ENCODE measurements at regions not wholly inside any gene's neighbourhood (a gene's known extent, or its start where the extent isn't known, plus 50 kb on each side); places are given as distances from the start of the nearest gene placed in this dataset.

DNA sequence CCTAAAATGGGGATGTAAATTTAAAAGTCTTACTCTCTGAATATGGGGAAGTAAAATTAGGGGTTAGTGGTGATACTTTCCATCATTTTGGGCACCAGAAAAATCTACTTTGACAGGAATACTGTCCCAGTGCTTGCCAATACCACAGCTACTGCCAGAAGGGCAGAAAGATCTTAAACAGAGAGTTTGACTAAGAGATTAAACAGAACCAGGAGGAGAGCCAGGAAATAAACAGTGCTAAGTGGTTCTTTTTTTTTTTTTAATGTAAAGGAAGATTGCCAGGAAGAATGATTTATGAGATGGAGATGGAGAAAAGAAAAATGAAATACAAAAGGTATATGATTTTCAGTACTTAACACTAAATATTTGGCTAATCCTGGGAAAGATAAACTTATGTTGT is 126.8 kb downstream of the RTL3 start:
- H3K27me3 Mint-ChIP-seq = peaks cover 0 to 11% of the 10 kb centered on the region in 2 donors
- ATAC-seq = no peak
- H3K4me1 Mint-ChIP-seq (ENCODE audit: low read depth in 2 of 2) = peaks cover 0 to under 1% of the 10 kb centered on the region in 2 donors

DNA sequence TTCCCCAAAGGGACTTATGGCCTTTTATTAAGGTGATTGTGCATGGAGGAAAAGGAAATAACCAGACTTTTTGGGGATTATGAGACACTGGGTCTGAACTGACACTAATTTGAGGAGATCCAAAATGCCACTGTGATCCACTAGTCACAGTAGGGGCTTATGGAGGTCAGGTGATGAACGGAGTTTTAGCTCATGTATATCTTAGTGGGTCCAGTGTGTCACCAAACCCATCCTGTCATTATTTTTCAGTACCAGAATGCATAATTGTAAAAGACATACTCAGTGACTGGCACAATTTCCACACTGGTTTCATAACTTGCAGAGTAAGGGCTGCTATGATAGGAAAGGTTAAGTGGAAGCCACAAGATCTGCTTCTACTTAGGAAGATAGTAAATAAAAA is 131.3 kb downstream of the RTL3 start:
- Mint-ChIP-seq H3K36me3 (no peaks in the 10 kb centered on the region), H3K27me3 (peaks cover 0 to 13% of the 10 kb centered on the region in 2 donors)
- no peak for ATAC-seq

More for the DNA sequence above, 126.8 kb downstream of the RTL3 start:
- no peak for DNase-seq (ENCODE audit: low spot score)
- H3K4me3 Mint-ChIP-seq = no peak overlapping the region
- no peaks in the 10 kb centered on the region for H3K36me3 Mint-ChIP-seq
- H3K9me3 Mint-ChIP-seq = no peaks in the 10 kb centered on the region
- H3K27ac Mint-ChIP-seq = no peak overlapping the region

DNA sequence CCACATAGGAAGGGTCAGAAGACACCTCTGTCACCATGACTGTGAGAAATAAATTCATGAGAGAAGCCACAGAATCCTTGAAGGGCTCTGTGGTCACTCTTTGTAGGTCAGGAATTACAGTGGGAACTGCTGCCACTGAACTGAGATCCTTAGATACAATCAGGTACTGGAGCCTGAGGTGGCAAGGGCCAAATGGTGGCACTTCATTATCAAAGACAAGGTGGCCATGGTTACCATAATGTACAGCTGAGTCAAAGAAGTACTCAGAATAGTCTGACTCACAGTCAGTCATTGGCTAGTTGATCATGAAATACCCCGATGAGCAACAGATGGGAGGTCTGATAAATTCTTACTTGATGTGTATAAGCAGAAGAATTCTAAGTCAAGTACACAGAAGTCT is 131.9 kb downstream of the RTL3 start:
- H3K27me3 Mint-ChIP-seq = peaks cover 0 to 10% of the 10 kb centered on the region in 2 donors
- H3K27ac Mint-ChIP-seq = peak overlapping the region in 1 of 2 donors; percentile 7
- H3K4me1 Mint-ChIP-seq (ENCODE audit: low read depth in 2 of 2) = peaks cover 0 to 6% of the 10 kb centered on the region in 2 donors
- H3K9me3 Mint-ChIP-seq = no peaks in the 10 kb centered on the region
- ATAC-seq = peak; percentile 63 to 72
- no peak overlapping the region for H3K4me3 Mint-ChIP-seq
- DNase-seq (ENCODE audit: low spot score) = no peak
- H3K36me3 Mint-ChIP-seq = no peaks in the 10 kb centered on the region

More for the DNA sequence above, 131.3 kb downstream of the RTL3 start:
- Mint-ChIP-seq H3K4me1 (ENCODE audit: low read depth in 2 of 2) (peaks cover 0 to 6% of the 10 kb centered on the region in 2 donors), H3K9me3 (no peaks in the 10 kb centered on the region), H3K4me3 (no peak overlapping the region), H3K27ac (peak overlapping the region in 1 of 2 donors; percentile 7)
- no peak for DNase-seq (ENCODE audit: low spot score)

DNA sequence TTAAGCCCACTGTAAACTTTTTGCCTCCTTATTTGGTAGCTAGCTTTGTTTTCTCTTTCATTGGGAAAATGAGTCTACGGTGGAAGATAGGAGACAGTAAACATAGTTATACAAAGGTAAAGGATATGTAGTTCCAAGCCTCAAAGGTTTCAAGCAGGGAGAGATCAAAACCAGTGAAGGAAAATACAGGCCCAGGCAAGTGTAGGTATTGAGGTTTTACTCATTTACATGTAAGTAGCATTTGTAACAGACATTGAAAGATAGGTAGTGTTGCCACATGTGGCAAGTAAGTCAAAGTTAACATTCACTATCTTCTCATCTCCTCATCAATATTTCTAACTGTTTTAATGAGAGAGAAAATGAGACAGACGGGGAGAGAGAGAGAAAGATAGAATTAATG is 136.5 kb downstream of the RTL3 start:
- peaks cover 0 to 4% of the 10 kb centered on the region in 2 donors for H3K27me3 Mint-ChIP-seq
- H3K4me1 Mint-ChIP-seq (ENCODE audit: low read depth in 2 of 2) = peaks cover 4 to 10% of the 10 kb centered on the region in 2 donors
- no peak for ATAC-seq
- peaks cover 4% of the 10 kb centered on the region for H3K36me3 Mint-ChIP-seq
- no peak for DNase-seq (ENCODE audit: low spot score)
- no peak overlapping the region for H3K27ac Mint-ChIP-seq
- no peaks in the 10 kb centered on the region for H3K9me3 Mint-ChIP-seq
- no peak overlapping the region for H3K4me3 Mint-ChIP-seq

DNA sequence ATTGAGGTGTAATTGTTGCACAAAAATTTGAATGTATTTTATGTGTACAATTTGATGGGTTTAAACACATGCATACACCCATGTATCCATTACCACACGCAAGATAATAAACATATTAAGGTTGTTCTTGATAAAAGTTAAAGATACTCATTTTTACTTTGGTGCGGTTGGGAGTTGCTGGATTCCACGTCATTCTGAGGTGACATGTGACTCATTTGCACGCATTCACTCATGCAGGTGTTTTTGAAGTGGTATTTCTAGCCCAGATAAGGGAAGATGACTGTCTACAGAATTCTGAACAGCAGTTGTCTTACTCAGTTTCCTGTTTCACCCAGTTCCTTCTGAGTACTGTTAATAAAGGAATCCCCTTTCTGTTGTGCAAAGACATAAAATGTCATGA is 142.0 kb downstream of the RTL3 start:
- Mint-ChIP-seq H3K4me1 (ENCODE audit: low read depth in 2 of 2) (peaks cover 11 to 17% of the 10 kb centered on the region in 2 donors), H3K9me3 (no peaks in the 10 kb centered on the region), H3K36me3 (peaks cover 9% of the 10 kb centered on the region), H3K4me3 (peak overlapping the region; percentile 78), H3K27ac (peak overlapping the region; percentile 74 to 77), H3K27me3 (peaks cover 0 to 5% of the 10 kb centered on the region in 2 donors)
- ATAC-seq = peak; percentile 85 to 88
- no peak for DNase-seq (ENCODE audit: low spot score)

DNA sequence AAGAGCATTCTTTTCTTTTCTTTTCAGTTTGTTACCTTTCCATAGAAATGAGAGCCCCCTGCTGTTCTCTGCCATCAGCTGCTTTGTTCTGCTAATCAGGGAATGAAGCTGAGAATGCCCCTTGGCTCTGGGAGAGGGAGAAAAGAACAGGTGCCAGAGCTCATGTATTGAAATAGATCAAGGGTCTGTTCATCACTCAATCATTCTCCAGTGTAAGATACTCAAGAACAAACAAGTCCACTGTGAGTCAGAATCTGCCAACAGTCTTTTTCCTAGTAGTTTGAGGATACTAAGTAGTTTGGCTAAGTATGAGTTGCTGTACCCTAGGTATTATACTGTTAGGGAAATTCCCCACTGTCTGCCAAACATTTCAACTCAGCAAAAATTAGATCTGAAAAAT is 144.3 kb downstream of the RTL3 start:
- peaks cover 9% of the 10 kb centered on the region for H3K36me3 Mint-ChIP-seq
- peaks cover 11 to 17% of the 10 kb centered on the region in 2 donors for H3K4me1 Mint-ChIP-seq (ENCODE audit: low read depth in 2 of 2)
- peaks cover 0 to 15% of the 10 kb centered on the region in 2 donors for H3K27me3 Mint-ChIP-seq
- ATAC-seq (peak in 1 of 2 donors; percentile 63), DNase-seq (ENCODE audit: low spot score) (no peak)
- no peaks in the 10 kb centered on the region for H3K9me3 Mint-ChIP-seq
- H3K4me3 Mint-ChIP-seq = no peak overlapping the region
- H3K27ac Mint-ChIP-seq = peak overlapping the region; percentile 28 to 77

DNA sequence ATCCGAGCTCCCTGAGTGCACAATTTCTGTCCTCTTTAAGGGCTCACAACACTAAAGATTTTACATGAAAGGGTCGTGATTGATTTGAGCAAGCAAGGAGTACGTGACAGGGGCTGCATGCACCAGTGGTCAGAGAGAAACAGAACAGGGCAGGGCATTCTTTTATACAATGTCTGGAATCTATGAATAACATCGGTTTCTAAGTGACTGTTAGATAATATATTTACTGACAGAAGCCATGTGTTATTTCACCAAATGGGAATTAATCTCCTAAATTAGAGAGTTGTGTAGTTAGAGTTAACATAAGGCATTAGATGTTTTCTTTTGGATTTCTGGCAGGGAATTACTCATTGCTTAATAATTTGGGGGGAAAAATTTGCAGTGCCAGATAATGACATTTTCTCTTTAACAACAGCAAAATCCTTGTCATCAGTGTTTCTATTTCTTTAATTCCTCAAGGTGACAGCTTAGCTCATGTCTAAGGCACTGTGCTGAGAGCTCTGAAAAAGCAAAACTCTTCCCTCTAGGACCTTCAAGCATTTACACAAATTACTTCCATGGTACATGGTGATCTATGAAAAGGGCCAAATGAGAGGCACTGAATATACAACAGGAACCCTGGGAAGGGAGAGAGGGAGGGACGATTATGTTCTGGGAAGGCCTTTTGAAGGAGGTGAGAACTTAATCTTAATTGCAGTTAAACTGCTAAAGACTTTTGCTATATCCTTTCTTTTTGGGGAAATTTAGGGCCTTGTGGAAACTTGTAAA is 145.0 kb downstream of the RTL3 start:
- Mint-ChIP-seq H3K27me3 (peaks cover 0 to 20% of the 10 kb centered on the region in 2 donors), H3K4me1 (ENCODE audit: low read depth in 2 of 2) (peaks cover 11 to 17% of the 10 kb centered on the region in 2 donors), H3K9me3 (peaks cover 5% of the 10 kb centered on the region), H3K36me3 (peaks cover 9% of the 10 kb centered on the region), H3K27ac (peak overlapping the region in 1 of 2 donors; percentile 77), H3K4me3 (no peak overlapping the region)
- ATAC-seq = no peak
- no peak for DNase-seq (ENCODE audit: low spot score)

DNA sequence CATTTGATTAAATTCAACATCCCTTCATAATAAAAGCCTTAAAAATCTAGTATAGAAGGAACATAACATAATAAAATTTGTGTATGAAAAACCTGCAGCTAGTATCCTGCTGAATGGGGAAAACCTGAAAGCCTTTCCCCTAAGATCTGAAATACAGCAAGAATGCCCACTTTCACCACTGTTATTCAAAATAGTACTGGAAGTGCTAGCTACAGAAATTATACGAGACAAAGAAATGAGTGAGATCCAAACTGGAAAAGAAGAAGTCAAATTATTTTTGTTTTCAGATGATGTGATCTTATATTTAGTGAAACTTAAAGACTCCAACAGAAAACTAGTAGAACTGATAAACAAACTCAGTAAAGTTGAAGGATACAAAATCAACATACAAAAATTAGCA is 152.9 kb downstream of the RTL3 start:
- Mint-ChIP-seq H3K9me3 (peaks cover 8% of the 10 kb centered on the region), H3K27me3 (peaks cover 5 to 28% of the 10 kb centered on the region in 2 donors), H3K4me3 (no peak overlapping the region), H3K27ac (no peak overlapping the region), H3K36me3 (peaks cover 5% of the 10 kb centered on the region), H3K4me1 (ENCODE audit: low read depth in 2 of 2) (no peaks in the 10 kb centered on the region)
- ATAC-seq = no peak
- DNase-seq (ENCODE audit: low spot score) = no peak

DNA sequence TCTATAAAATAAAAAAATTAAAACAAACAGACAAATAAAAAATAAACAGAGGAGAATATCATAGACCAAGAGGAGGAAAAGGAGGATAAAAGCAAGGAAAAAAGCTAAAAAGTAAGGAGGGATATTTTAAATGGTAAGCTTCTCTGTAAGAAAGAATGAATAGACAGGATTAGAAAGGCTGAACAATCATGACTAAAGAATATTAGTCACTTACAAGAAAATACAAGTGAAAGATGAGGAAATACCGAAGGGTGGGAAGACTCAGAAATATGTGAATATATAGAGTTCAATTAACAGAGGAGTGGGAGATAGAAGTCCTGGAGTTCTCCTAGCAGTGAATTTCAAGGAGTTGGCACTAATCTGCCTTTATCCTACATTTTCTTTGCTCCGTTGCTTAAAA is 162.6 kb downstream of the RTL3 start:
- Mint-ChIP-seq H3K4me3 (no peak overlapping the region), H3K36me3 (no peaks in the 10 kb centered on the region), H3K9me3 (no peaks in the 10 kb centered on the region), H3K4me1 (ENCODE audit: low read depth in 2 of 2) (no peaks in the 10 kb centered on the region), H3K27ac (no peak overlapping the region), H3K27me3 (peaks cover 11 to 17% of the 10 kb centered on the region in 2 donors)
- no peak for DNase-seq (ENCODE audit: low spot score)
- ATAC-seq = no peak

DNA sequence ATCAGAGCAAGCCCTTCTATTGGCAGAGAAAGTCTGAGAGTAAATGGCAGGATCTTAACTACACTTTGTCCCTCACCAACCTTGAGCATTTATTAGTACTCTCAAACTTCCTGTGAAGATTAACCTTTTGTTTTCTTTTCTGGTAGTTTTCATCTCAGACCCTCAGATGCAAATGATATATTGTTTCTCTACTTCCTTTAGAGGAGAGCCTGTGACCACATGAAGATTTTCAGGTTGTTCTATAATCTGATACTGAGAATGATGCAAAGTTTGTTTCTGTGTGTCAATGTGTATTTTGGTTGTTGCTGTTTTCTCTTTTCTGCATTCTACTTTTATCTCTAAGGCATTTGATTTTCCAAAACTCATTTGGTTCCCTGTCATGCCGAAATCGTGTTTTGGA is 165.8 kb upstream of the CYSLTR1 start:
- DNase-seq (ENCODE audit: low spot score) (no peak), ATAC-seq (no peak)
- H3K4me3 Mint-ChIP-seq = no peak overlapping the region
- peaks cover 11 to 17% of the 10 kb centered on the region in 2 donors for H3K27me3 Mint-ChIP-seq
- no peaks in the 10 kb centered on the region for H3K9me3 Mint-ChIP-seq
- no peaks in the 10 kb centered on the region for H3K36me3 Mint-ChIP-seq
- H3K27ac Mint-ChIP-seq = no peak overlapping the region
- H3K4me1 Mint-ChIP-seq (ENCODE audit: low read depth in 2 of 2) = no peaks in the 10 kb centered on the region

DNA sequence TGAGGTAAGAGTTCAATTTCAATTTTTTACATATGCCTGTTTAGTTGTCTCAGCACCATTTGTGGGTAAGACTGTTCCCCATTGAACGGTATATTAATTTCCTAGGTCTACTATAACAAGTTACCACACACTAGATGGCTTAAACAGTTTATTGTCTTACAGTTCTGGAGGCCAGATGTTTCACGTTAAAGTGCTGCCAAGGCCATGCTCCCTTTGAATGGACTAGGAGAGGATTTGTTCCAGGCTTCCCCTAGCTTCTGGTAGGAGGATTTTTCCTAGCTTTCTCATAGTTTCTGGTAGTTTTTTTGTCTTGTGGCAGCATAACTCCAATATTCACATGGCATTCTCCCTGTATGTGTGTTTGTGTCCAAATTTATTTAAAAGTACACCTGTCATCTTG is 149.3 kb upstream of the CYSLTR1 start:
- DNase-seq (ENCODE audit: low spot score) (no peak), ATAC-seq (no peak)
- H3K9me3 Mint-ChIP-seq = no peaks in the 10 kb centered on the region
- H3K36me3 Mint-ChIP-seq = peaks cover 5% of the 10 kb centered on the region
- peaks cover 8 to 14% of the 10 kb centered on the region in 2 donors for H3K27me3 Mint-ChIP-seq
- H3K4me3 Mint-ChIP-seq = no peak overlapping the region
- H3K27ac Mint-ChIP-seq = no peak overlapping the region
- H3K4me1 Mint-ChIP-seq (ENCODE audit: low read depth in 2 of 2) = no peaks in the 10 kb centered on the region

DNA sequence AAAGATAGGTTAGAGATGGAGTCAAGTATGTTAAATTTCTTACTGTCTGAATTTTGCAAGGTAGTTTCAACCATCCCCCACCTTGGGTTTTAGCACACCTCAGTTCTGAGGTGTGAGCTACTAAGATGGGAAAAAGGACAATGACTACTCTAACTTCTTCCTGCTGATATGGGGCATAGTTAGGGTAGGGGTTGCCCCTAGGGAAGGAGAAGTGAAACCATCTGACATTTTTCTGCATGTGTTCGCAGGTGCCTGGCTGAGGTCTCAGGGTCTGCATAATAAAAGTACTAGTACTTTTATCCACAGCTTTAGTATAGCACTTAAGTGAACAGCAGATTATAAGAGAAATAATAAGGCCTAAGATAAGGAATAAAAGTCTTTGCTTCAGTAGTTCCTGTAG is 129.5 kb upstream of the CYSLTR1 start:
- Mint-ChIP-seq H3K4me1 (ENCODE audit: low read depth in 2 of 2) (no peaks in the 10 kb centered on the region), H3K27me3 (peaks cover 0 to 6% of the 10 kb centered on the region in 2 donors), H3K27ac (no peak overlapping the region), H3K4me3 (no peak overlapping the region), H3K9me3 (no peaks in the 10 kb centered on the region), H3K36me3 (no peaks in the 10 kb centered on the region)
- DNase-seq (ENCODE audit: low spot score) (no peak), ATAC-seq (no peak)

DNA sequence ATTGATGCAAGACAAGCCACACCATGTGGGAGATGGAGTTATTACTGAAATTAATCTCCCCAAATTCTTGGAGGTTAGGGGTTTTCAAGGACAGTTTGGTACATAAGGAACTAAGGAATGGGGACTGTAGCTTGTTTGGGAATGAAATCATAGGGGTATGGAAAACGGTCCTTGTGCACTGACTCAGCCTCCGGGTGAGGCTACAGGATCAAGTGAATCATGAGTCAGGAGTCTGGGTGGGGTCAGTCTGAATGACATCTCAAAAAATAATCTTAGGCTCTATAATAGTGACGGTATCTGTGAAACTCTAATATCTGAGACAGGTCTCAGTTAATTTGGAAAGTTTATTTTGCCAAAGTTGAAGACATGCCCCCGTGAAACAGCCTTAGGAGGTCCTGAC is 128.5 kb upstream of the CYSLTR1 start:
- DNase-seq (ENCODE audit: low spot score) = no peak
- Mint-ChIP-seq H3K36me3 (no peaks in the 10 kb centered on the region), H3K27ac (no peak overlapping the region), H3K4me3 (no peak overlapping the region), H3K4me1 (ENCODE audit: low read depth in 2 of 2) (no peaks in the 10 kb centered on the region), H3K27me3 (peaks cover 0 to 10% of the 10 kb centered on the region in 2 donors), H3K9me3 (no peaks in the 10 kb centered on the region)
- no peak for ATAC-seq

DNA sequence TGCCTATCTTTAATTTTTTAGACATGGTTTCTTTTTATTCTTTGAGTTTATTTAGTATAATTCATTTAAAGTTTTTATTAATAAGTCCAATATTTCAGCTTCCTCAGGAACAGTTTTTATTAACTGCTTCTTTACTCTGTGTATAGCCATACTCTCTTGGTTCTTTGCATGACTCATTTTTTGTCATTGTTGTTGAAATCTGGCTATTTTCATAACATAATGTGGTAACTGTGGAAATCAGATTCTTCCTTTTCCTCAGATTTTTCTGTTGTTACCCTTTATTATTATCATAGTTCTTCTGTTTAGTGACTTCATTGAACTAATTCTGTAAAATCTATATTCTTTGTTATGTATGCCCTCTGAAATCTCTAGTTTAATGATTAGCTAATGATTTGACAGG is 124.9 kb upstream of the CYSLTR1 start:
- H3K27ac Mint-ChIP-seq = no peak overlapping the region
- H3K4me3 Mint-ChIP-seq = no peak overlapping the region
- H3K27me3 Mint-ChIP-seq = peaks cover 6 to 18% of the 10 kb centered on the region in 2 donors
- no peaks in the 10 kb centered on the region for H3K9me3 Mint-ChIP-seq
- no peaks in the 10 kb centered on the region for H3K36me3 Mint-ChIP-seq
- H3K4me1 Mint-ChIP-seq (ENCODE audit: low read depth in 2 of 2) = no peaks in the 10 kb centered on the region
- DNase-seq (ENCODE audit: low spot score) (no peak), ATAC-seq (no peak)
